Activated T-cell treated with anti-CD3 and anti-CD28 coated beads, Interleukin-2, amount 50 U/mL, for 48 hours (primary cell): ENCODE measurements at regions not wholly inside any gene's neighbourhood (a gene's known extent, or its start where the extent isn't known, plus 50 kb on each side); places are given as distances from the start of the nearest gene placed in this dataset.

ENCODE experiments used
- DNase-seq, 2 experiments: peaks; one replicate each; pipeline ENCODE4 v3.0.0-alpha.2; 2020

DNA sequence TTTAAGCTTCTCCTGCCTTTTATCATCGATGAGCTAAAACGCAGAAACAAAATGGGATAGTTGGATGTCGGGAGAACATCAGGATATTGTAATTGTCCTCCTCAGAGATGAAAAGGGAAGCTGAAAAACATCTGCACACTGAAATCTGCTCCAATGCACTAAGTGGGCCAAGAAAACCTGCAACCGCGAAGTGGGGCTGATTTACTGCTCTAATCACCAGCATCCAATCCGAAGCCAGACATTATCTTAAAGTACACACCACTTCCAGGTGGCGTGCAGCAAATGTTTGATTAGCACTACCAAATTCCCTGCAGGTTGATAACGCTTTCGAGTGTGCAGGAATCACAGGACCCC, 230.3 kb upstream of the SLC14A2 start:
- no peak for DNase-seq

GRCh38 chr18:45386041-45386655, 229.1 kb upstream of the SLC14A2 start:
- peak in 1 of 2 experiments; percentile 19 for DNase-seq

DNA sequence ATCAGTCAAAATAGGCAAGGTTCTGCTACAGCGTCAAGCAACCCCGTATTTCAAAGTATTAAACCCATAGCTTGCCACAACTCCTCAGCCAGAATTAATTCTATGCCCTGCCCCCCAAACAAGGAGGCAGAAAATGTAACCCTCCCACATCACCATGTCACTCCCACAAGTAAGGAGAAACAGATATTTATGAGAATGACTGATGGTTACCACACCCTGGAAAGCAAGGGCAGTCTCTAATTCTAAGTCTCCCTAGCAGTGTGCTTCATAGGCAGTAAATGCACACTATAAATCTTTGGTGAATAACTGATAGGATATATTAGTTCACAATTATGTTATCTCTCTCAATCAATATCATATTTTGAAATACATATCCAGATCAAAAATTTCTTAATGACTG, 228.0 kb upstream of the SLC14A2 start:
- DNase-seq: no peak

GRCh38 chr18:45398448-45398847, 216.8 kb upstream of the SLC14A2 start:
- DNase-seq: no peak

GRCh38 chr18:45399146-45399545, 216.1 kb upstream of the SLC14A2 start:
- no peak for DNase-seq

DNA sequence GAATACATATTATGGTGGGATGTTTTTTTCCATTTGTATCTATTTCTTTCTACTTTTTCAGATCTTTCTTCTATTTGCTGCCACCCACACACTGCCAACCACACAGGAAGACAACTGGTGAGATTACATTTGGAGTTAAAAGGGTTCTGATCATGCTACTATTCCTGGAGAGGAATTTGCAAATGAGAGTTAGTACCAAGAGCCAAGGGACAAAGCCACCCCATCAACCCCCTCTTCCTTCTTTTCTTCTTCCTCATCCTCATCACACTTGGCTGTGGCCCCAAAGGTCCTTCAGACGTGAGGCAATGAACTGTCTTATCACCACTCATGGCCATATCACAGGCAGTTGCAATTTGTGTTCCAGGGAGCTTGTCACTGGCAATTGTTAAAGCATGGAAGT, 215.6 kb upstream of the SLC14A2 start:
- no peak for DNase-seq

DNA sequence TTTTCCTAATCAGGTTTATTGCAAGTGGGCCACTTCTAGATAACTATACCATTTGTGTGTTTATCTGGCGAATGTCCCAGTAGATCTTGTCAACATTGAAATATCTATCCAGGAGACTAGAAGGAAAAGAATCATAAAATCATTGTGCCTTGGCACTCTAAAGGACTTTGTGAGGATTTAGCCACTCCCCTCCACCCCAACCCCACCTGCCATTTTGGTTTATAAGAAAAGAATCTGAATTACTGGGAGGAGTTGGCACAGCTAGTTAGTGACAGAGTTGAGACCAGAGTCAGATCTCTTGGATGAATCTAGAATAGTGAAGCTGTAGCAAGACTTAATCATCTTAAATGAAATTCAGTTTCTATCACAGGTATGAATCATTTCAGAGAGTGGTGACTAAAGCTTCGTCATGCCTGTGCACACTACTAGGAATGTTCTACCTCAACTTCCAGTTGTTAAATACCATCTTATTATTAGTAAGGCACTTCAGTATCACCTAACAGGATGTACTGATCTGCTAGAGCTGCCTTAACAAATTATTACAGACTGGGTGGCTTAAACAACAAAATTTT, 212.7 kb upstream of the SLC14A2 start:
- DNase-seq: no peak

GRCh38 chr18:45403341-45404049, 211.8 kb upstream of the SLC14A2 start:
- no peak for DNase-seq

DNA sequence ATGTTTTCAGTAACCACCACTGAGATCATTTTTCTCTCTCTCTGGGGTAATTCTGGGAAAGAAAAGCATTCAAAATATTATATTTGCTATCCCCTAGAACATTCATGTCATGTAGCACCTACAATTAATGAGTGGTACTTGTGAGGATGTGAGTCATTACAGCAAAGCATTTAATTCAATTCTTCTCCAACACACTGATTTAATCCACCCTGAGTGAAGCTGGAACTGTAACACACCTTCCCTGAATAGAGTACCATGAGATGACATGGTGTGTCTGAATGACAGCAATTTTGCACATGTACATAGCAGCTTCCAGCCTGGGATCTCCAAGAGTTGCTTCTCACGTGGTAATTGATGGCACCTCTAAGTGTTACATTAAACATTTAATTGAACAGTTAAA, 207.1 kb upstream of the SLC14A2 start:
- DNase-seq: no peak

DNA sequence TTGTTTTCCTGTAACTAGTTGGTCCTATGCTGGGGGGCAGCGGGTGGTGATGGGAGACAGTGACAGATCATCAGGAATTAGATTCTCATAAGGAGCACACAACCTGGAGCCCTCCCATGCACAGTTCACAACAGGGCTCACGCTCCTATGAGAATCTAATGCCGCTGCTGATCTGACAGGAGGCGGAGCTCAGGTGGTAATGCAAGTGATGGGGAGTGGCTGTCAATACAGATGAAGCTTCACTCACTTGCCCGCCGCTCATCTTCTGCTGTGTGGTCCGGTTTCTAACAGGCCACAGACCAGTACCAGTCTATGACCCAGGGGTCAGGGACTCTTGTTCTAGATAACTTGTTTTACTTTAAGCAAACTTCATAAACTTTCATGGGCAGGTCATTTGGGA, 205.3 kb upstream of the SLC14A2 start:
- DNase-seq: no peak

DNA sequence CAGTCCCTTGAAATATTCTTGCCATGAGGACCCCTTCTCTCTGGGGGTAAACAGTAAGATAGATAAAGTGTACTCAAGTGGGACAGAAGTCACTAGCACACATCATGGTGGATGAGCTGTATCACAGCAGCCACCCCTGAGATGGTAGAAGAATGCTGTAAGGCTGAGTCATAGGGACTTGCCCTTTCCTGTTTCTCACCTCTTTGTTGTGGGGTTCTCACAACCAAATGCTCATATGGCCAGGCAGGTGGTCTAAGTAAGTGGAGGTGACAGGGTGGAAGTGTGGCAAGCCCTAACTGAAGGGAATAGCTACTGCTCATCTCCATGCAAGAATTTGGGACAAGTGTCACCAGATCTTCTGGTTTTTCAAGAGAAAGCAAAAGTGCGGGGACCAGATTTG, 202.7 kb upstream of the SLC14A2 start:
- no peak for DNase-seq

DNA sequence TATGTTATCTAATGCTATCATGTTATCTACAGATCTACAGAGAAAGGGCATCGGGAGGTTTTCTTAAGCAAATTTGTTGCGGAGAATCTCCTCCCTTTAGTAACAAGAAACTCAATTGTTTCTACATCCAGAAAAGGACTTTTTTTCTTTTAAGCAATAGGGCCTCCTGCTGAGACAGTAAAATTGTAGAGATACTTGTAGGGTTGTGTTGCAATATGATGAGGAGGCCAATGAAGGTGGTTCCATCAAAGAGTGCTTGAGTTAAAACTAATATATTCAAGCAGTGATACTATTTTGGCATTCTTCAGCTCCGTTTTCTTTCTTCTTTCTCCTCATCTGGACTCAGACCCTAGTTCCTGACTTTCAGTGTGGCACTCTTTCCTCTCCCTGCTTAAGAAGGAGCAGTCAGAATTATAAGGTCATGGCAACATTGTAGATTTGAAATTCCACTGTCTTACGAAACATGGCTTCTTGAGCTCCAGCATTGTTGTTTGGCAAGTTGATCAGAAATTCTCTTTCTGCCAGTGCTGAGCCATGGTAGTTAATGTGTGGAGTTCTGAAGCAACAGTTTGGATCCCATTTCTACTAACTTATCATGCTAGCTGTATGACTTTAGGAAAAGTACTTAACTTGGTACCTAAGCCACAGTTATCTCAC, 202.0 kb upstream of the SLC14A2 start:
- DNase-seq: no peak

GRCh38 chr18:45415614-45416013, 199.7 kb upstream of the SLC14A2 start:
- no peak for DNase-seq

DNA sequence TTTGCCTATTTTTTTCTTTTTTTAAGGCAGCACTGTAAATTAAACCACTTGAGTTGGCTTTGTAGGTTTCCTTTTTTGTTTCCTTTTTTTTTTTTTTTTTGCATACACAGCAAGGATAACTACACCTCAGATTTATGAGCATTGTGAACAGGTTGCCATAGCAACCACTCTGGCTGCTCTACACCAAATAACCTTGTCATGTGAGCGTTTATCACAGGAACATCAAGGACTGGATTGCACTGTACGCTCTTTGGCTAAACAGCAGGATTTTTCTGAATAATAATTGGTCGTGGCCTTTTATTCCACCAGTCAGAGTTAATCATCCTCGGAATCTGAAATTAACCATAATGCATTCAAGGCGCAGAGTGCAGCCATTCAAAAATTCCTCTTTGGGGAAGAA, 199.1 kb upstream of the SLC14A2 start:
- DNase-seq: no peak

DNA sequence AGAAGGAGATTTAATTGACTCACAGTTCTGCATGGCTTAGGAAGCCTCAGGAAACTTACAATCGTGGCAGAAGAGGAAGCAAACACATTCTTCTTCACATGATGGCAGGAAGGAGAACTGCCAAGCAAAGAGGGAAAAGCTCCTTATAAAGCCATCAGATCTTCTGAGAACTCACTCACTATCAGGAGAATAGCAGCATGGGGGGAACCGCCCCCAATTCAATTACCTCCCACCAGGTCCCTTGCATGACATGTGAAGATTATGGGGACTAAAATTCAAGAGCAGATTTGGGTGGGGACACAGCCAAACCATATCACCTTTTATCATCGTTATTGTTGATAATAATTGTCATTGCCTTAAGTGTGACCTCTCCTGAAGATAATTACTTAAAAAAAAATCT, 197.9 kb upstream of the SLC14A2 start:
- no peak for DNase-seq

DNA sequence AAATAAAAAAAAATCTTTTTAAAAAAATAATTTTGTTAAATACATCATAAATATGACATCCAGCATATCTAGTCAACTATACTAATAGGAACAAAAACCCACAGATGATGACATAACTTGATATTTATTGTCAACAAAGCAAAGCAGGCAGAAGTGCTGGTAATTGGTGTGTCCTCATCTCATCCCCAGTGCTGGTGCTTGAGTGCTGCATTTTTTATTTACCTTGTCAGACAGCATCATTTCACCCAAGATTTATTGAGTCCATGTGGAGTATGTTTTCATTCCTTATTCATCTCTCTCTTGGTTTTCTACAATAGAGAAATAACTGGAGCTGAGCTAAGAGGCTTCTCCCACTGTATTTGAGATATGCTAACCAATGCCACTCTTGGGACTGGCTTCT, 191.6 kb upstream of the SLC14A2 start:
- DNase-seq: no peak

GRCh38 chr18:45430041-45430440, 185.2 kb upstream of the SLC14A2 start:
- no peak for DNase-seq

DNA sequence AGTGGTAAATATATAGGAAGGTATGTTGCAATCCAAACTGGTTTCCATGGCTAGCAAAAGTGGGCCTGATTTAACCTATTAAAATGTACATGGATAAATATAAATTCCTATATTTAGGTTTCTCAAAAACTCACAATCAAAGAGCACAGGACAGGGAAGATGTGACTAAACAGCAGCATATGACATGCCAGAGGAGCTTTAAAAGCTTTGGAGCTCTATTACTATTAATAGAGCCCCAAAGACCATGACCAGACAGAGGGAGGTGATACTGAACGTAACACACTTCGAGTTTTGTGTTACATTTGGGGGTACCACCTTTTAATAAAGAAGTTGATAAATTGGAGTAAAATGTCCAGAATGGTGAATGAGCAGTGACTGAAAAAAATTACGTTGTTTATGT, 179.5 kb upstream of the SLC14A2 start:
- DNase-seq: no peak

DNA sequence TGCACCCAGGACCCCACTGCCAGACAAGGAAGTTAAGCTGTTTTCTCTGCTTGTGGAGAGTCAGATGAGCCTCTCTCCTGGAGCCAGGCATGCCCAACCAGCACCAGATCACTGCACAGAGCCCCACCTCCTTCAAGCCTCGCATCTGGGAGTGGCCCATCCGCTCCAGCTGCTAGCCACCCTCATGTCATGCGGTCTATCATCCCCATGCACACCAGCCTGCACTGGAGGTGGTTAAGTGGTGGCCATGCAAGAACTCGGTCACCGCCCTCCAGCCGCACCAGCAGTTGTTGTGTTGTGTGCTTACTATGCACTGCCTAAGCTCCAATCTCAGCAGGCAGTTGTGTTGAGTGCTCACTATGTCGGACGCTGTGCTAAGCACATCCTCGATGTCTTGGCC, 177.9 kb upstream of the SLC14A2 start:
- no peak for DNase-seq

DNA sequence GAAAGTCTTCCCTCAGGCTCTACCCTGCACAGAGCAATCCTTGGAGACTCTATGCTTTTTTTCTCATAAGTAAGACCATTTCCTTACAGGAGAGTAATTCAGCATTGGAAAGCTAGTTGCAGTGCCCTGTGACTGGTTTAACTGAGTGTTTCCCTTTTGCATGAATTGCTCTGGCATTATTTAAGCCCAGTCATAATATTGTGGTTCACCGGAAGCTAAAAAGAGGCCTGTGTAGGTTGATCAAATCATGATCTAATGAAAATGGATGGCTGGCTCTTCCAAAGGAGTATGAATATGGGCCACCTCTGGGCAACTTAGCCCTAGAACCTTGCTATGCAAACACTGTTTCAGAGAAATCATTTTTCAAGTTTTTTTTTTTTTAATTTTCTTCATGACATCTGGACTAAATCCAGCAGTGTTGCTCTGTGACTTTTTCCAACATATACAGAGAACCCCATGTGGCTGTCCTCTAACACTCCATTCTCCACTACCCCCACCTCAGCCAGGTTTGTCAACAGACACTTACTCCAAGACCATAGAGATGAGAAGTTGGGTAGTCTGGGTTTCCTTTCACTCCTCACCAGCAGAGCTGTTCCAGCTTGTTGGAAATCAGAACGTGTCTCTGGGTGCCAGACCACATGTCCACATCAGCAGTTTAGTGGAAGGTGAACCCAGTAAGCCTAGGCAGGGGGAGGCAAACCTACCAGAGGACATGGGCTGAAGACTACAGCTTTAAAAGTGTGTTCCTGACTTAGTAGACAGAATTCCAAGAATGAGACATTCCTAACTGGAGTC, 175.2 kb upstream of the SLC14A2 start:
- DNase-seq: no peak

DNA sequence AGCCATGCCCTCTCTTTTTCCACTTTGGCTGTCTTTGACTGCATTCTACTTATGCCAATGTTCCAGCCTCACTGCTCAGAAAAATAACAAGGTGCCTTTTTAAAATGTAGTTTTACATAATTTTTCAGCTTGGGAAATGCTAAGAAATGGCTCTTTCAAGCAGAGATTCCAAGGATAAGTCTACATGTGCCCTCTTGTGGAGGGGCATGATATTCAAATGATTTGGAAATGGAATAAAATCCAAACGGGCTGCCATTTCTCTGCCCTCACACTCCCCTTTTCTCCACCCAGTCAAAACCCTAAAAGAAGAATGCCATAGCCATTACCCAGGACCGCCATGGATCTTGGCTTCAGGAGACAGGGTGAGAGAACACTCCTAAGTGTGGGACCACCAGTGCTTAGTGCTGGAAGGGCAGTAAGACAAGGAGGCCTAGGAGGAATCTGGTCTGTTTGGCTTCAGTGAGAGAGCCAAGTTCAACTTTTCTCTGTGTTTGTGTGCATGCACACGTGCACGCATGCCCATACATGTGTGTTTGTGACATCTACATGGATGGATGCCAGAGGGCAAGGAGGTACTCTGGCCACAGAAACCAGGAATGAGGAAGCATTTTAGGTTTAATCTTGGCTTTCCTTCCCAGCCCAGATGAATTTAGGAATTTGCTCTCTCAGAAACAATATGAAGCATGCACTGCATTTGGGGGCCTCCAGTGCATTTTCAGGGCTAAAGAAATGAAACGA, 174.0 kb upstream of the SLC14A2 start:
- DNase-seq: no peak

- DNase-seq: no peak
These were observed 171.2 kb upstream of the SLC14A2 start for GRCh38 chr18:45444040-45444439.
